ENCODE measurements at regions not wholly inside any gene's neighbourhood (a gene's known extent, or its start where the extent isn't known, plus 50 kb on each side); places are given as distances from the start of the nearest gene placed in this dataset.

GRCh38 chr5:158614951-158615350, 484.8 kb downstream of the EBF1 start:
- no peak overlapping the region for H2AFZ ChIP-seq
- H3K27ac ChIP-seq: no peak overlapping the region
- peaks cover 40% of the 10 kb centered on the region for H3K4me1 ChIP-seq (ENCODE audit: insufficient read depth)
- no peak overlapping the region for H3K9ac ChIP-seq
- no peak overlapping the region for H3K4me3 ChIP-seq
- peak; percentile 72 for DNase-seq
- H3F3A ChIP-seq (ENCODE audit: insufficient read depth): peaks cover 25% of the 10 kb centered on the region
- no peak overlapping the region for H3K4me2 ChIP-seq (ENCODE audit: unreplicated experiment)
- H3K79me2 ChIP-seq (ENCODE audit: insufficient read depth): no peaks in the 10 kb centered on the region
- no peaks in the 10 kb centered on the region for H3K36me3 ChIP-seq (ENCODE audit: low read depth)
- no peak for TF ChIP-seq EZH2phosphoT487 (IDR thresholded peaks at IDR 0.05; ENCODE audit: insufficient read depth, low read depth)
- TF ChIP-seq EZH2 (IDR thresholded peaks at IDR 0.05; ENCODE audit: insufficient read depth, poor library complexity, severe bottlenecking): no peak
- 46 to 57% methylated on average over 2 of the region's 2 CpGs for WGBS, 2 experiments (ENCODE audit: low coverage in 1 of 2, low lambda C conversion rate in 2 of 2, missing lambda C conversion rate in 2 of 2)
- H3K27me3 ChIP-seq (replicated peaks; ENCODE audit: insufficient read depth): no peaks in the 10 kb centered on the region
- H4K20me1 ChIP-seq (ENCODE audit: insufficient read depth): no peaks in the 10 kb centered on the region
- H3K9me2 ChIP-seq (ENCODE audit: insufficient read depth): no peaks in the 10 kb centered on the region
- in situ Hi-C loops (cut with MboI): no loop called here
- H3K9me3 ChIP-seq (ENCODE audit: low read depth): no peaks in the 10 kb centered on the region

GRCh38 chr5:158611581-158611980, 488.1 kb downstream of the EBF1 start:
- Histone ChIP-seq H2AFZ (no peak overlapping the region), H3K9me2 (ENCODE audit: insufficient read depth) (no peaks in the 10 kb centered on the region), H3K27ac (no peak overlapping the region), H3K4me1 (ENCODE audit: insufficient read depth) (peaks cover 49% of the 10 kb centered on the region), H3K27me3 (replicated peaks; ENCODE audit: insufficient read depth) (no peaks in the 10 kb centered on the region), H3K4me2 (ENCODE audit: unreplicated experiment) (no peak overlapping the region), H4K20me1 (ENCODE audit: insufficient read depth) (no peaks in the 10 kb centered on the region), H3F3A (ENCODE audit: insufficient read depth) (peaks cover 39% of the 10 kb centered on the region), H3K9me3 (ENCODE audit: low read depth) (no peaks in the 10 kb centered on the region), H3K9ac (no peak overlapping the region), H3K36me3 (ENCODE audit: low read depth) (no peaks in the 10 kb centered on the region), H3K4me3 (no peak overlapping the region), H3K79me2 (ENCODE audit: insufficient read depth) (no peaks in the 10 kb centered on the region)
- TF ChIP-seq EZH2phosphoT487 (IDR thresholded peaks at IDR 0.05; ENCODE audit: insufficient read depth, low read depth): no peak
- TF ChIP-seq EZH2 (IDR thresholded peaks at IDR 0.05; ENCODE audit: insufficient read depth, poor library complexity, severe bottlenecking): no peak
- 84 to 89% methylated on average over 4 of the region's 4 CpGs for WGBS, 2 experiments (ENCODE audit: low coverage in 1 of 2, low lambda C conversion rate in 2 of 2, missing lambda C conversion rate in 2 of 2)
- no peak for DNase-seq
- in situ Hi-C loops (cut with MboI): no loop called here

- TF ChIP-seq EZH2 (IDR thresholded peaks at IDR 0.05; ENCODE audit: insufficient read depth, poor library complexity, severe bottlenecking): no peak
- TF ChIP-seq EZH2phosphoT487 (IDR thresholded peaks at IDR 0.05; ENCODE audit: insufficient read depth, low read depth): no peak
- 2 to 3% methylated on average over 2 of the region's 2 CpGs for WGBS, 2 experiments (ENCODE audit: low coverage in 1 of 2, low lambda C conversion rate in 2 of 2, missing lambda C conversion rate in 2 of 2)
- no peaks in the 10 kb centered on the region for H3K36me3 ChIP-seq (ENCODE audit: low read depth)
- peak overlapping the region; percentile 58 for H3K4me3 ChIP-seq
- H3K9me2 ChIP-seq (ENCODE audit: insufficient read depth): no peaks in the 10 kb centered on the region
- peak overlapping the region; percentile 73 for H3K27ac ChIP-seq
- no peaks in the 10 kb centered on the region for H4K20me1 ChIP-seq (ENCODE audit: insufficient read depth)
- DNase-seq: peak; percentile 78
- H3F3A ChIP-seq (ENCODE audit: insufficient read depth): peaks cover 34% of the 10 kb centered on the region
- peak overlapping the region; percentile 29 for H3K9ac ChIP-seq
- H2AFZ ChIP-seq: peak overlapping the region; percentile 29
- H3K27me3 ChIP-seq (replicated peaks; ENCODE audit: insufficient read depth): no peaks in the 10 kb centered on the region
- H3K9me3 ChIP-seq (ENCODE audit: low read depth): no peaks in the 10 kb centered on the region
- H3K4me1 ChIP-seq (ENCODE audit: insufficient read depth): peaks cover 40% of the 10 kb centered on the region
- H3K79me2 ChIP-seq (ENCODE audit: insufficient read depth): no peaks in the 10 kb centered on the region
- in situ Hi-C loops (cut with MboI): no loop called here
- H3K4me2 ChIP-seq (ENCODE audit: unreplicated experiment): peak overlapping the region; percentile 73
Observed at GRCh38 chr5:158610051-158610415, 489.7 kb downstream of the EBF1 start.

GRCh38 chr5:158609333-158610050, 490.2 kb downstream of the EBF1 start:
- DNase-seq: peak; percentile 82
- TF ChIP-seq EZH2phosphoT487 (IDR thresholded peaks at IDR 0.05; ENCODE audit: insufficient read depth, low read depth) (0 out of 2 replicates have a peak, but pooled peaks have one; percentile 62), EZH2 (IDR thresholded peaks at IDR 0.05; ENCODE audit: insufficient read depth, poor library complexity, severe bottlenecking) (no peak)

More at GRCh38 chr5:158609333-158610050, 490.2 kb downstream of the EBF1 start:
- Histone ChIP-seq H3K4me2 (ENCODE audit: unreplicated experiment) (peak overlapping the region; percentile 73), H3K36me3 (ENCODE audit: low read depth) (no peaks in the 10 kb centered on the region), H4K20me1 (ENCODE audit: insufficient read depth) (no peaks in the 10 kb centered on the region), H3K4me3 (peak overlapping the region; percentile 58), H3K9me2 (ENCODE audit: insufficient read depth) (no peaks in the 10 kb centered on the region), H2AFZ (peak overlapping the region; percentile 29), H3K27me3 (replicated peaks; ENCODE audit: insufficient read depth) (no peaks in the 10 kb centered on the region), H3K27ac (peak overlapping the region; percentile 73), H3K9me3 (ENCODE audit: low read depth) (no peaks in the 10 kb centered on the region), H3K4me1 (ENCODE audit: insufficient read depth) (peaks cover 36% of the 10 kb centered on the region), H3K79me2 (ENCODE audit: insufficient read depth) (no peaks in the 10 kb centered on the region), H3F3A (ENCODE audit: insufficient read depth) (peaks cover 28% of the 10 kb centered on the region), H3K9ac (peak overlapping the region; percentile 29)
- 1 to 3% methylated on average over 9 of the region's 9 CpGs for WGBS, 2 experiments (ENCODE audit: low coverage in 1 of 2, low lambda C conversion rate in 2 of 2, missing lambda C conversion rate in 2 of 2)
- in situ Hi-C loops (cut with MboI): no loop called here

All from GM23248 (cell line).